ENCODE measurements at regions not wholly inside any gene's neighbourhood (a gene's known extent, or its start where the extent isn't known, plus 50 kb on each side); places are given as distances from the start of the nearest gene placed in this dataset.

DNA sequence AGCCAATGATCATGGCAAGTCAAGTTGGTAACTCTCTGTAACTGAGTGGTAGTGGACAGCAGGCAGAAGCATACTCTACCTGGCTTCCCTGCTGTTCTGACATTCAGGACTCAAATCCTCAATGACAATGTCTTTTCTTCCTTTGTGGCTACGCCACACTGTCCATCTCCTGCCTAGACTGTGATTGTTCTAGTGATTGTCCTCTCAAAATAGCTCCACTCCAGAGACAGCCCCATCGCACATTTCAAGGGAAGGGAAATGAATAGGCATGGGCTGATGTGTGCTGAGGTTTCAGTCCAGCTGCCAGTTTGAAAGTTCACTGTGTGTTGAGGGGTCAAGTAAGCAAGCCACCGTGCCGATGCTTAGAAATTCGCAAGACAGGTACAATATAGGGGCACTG is 227.0 kb upstream of the WWC1 start:
- H3K4me1 ChIP-seq (ENCODE audit: insufficient read depth): peaks cover 16% of the 10 kb centered on the region

DNA sequence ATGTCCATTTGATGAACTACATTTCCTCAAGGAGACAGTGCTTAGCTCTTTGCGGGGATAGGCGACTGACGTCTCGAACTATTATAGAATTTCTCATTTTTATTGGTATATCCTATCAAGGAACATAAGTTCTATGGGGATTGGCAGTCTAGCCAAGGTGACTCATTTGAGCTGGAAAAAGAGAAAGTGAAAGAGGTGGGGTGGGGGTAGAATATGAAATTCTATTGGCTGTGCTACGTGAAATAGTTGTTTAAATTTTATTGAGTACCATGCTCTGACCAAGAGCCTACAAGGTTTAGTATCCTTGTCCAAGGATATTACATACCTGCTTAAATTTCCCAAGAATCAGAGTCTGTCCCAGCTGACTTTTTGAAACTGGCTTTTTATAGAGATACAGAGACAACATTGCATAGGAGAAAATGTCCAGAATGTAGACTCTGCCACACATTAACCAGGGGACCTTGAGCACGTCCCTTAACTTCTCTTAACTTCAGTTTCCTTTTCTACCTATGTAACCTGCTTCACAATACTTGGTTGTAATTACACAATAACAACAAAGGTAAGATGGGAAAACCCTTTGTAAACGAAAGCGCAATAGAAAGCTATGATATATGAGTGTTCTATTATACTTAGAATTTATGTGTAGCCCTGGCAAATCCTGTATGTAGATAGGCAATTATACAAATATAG is 226.4 kb upstream of the WWC1 start:
- H3K4me3 ChIP-seq: no peak overlapping the region
- 88 to 91% methylated on average over 8 of the region's 8 CpGs for WGBS, 2 experiments (ENCODE audit: low coverage in 1 of 2, low lambda C conversion rate in 2 of 2, missing lambda C conversion rate in 2 of 2)
- no peak overlapping the region for H3K9ac ChIP-seq
- no peaks in the 10 kb centered on the region for H3K9me3 ChIP-seq (ENCODE audit: low read depth)
- H3K79me2 ChIP-seq (ENCODE audit: insufficient read depth): no peaks in the 10 kb centered on the region
- H3K9me2 ChIP-seq (ENCODE audit: insufficient read depth): no peaks in the 10 kb centered on the region
- peaks cover 14% of the 10 kb centered on the region; the same call in 1 of the 2 replicates for H3F3A ChIP-seq (ENCODE audit: insufficient read depth)
- H2AFZ ChIP-seq: no peak overlapping the region
- H3K4me1 ChIP-seq (ENCODE audit: insufficient read depth): peaks cover 16% of the 10 kb centered on the region
- H3K27me3 ChIP-seq (replicated peaks; ENCODE audit: insufficient read depth): no peaks in the 10 kb centered on the region
- H3K4me2 ChIP-seq (ENCODE audit: unreplicated experiment): no peak overlapping the region
- no peak overlapping the region for H3K27ac ChIP-seq
- no peaks in the 10 kb centered on the region for H4K20me1 ChIP-seq (ENCODE audit: insufficient read depth)
- peaks cover 19% of the 10 kb centered on the region for H3K36me3 ChIP-seq (ENCODE audit: low read depth)
- DNase-seq: peak; percentile 21
- in situ Hi-C loops (cut with MboI): no loop called here
- TF ChIP-seq EZH2phosphoT487 (IDR thresholded peaks at IDR 0.05; ENCODE audit: insufficient read depth, low read depth) (no peak), EZH2 (IDR thresholded peaks at IDR 0.05; ENCODE audit: insufficient read depth, poor library complexity, severe bottlenecking) (no peak)

More for the DNA sequence above, 227.0 kb upstream of the WWC1 start:
- Histone ChIP-seq H4K20me1 (ENCODE audit: insufficient read depth) (no peaks in the 10 kb centered on the region), H3K36me3 (ENCODE audit: low read depth) (peaks cover 17% of the 10 kb centered on the region), H2AFZ (no peak overlapping the region), H3K4me2 (ENCODE audit: unreplicated experiment) (no peak overlapping the region), H3K9ac (no peak overlapping the region), H3K9me3 (ENCODE audit: low read depth) (no peaks in the 10 kb centered on the region), H3F3A (ENCODE audit: insufficient read depth) (peaks cover 14% of the 10 kb centered on the region; the same call in 1 of the 2 replicates), H3K4me3 (no peak overlapping the region), H3K79me2 (ENCODE audit: insufficient read depth) (no peaks in the 10 kb centered on the region), H3K27me3 (replicated peaks; ENCODE audit: insufficient read depth) (no peaks in the 10 kb centered on the region), H3K9me2 (ENCODE audit: insufficient read depth) (no peaks in the 10 kb centered on the region), H3K27ac (no peak overlapping the region)
- in situ Hi-C loops (cut with MboI): no loop called here
- no peak for TF ChIP-seq EZH2phosphoT487 (IDR thresholded peaks at IDR 0.05; ENCODE audit: insufficient read depth, low read depth)
- TF ChIP-seq EZH2 (IDR thresholded peaks at IDR 0.05; ENCODE audit: insufficient read depth, poor library complexity, severe bottlenecking): no peak
- 82 to 87% methylated on average over 5 of the region's 5 CpGs for WGBS, 2 experiments (ENCODE audit: low coverage in 1 of 2, low lambda C conversion rate in 2 of 2, missing lambda C conversion rate in 2 of 2)
- DNase-seq: no peak

DNA sequence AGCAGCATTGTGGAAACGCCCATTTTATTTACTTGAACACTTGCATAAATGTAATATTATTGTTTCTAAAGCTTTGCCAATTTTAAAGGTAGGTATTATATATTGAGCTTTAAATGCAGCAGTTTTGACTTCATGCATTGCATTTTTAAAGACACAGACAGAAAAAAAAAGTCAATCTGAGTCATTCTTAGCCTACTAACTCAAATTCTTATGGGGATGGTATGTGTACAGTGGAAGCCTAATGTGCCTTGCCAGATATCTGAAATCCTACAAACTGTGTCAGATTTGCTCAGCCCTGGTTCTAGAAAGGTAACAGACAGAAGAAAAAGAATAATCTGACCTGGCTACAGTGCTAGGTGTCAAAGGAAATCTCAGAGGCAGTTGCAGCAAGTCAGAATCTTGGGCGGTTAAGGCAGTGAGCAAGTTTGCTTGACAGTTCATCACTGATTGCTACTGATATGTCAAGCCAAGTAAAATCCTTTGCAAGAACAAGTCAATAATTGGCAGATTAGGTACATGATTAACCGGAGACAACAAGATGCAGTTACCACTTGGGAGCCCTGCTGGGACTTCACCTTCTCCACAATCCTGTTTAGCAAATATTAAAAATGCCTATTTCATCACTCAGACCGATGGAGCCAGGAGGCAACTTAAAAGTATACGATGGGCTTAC is 224.8 kb upstream of the WWC1 start:
- Histone ChIP-seq H3K9me2 (ENCODE audit: insufficient read depth) (no peaks in the 10 kb centered on the region), H3K4me1 (ENCODE audit: insufficient read depth) (peaks cover 24% of the 10 kb centered on the region), H3K4me3 (no peak overlapping the region), H3K9ac (no peak overlapping the region), H3K36me3 (ENCODE audit: low read depth) (peaks cover 17% of the 10 kb centered on the region), H2AFZ (no peak overlapping the region), H3K27me3 (replicated peaks; ENCODE audit: insufficient read depth) (no peaks in the 10 kb centered on the region), H3K79me2 (ENCODE audit: insufficient read depth) (no peaks in the 10 kb centered on the region), H3K4me2 (ENCODE audit: unreplicated experiment) (peak overlapping the region; percentile 24), H3K9me3 (ENCODE audit: low read depth) (no peaks in the 10 kb centered on the region), H3F3A (ENCODE audit: insufficient read depth) (peaks cover 14% of the 10 kb centered on the region; the same call in 1 of the 2 replicates), H4K20me1 (ENCODE audit: insufficient read depth) (no peaks in the 10 kb centered on the region), H3K27ac (peak overlapping the region; percentile 32)
- 67 to 70% methylated on average over 5 of the region's 5 CpGs for WGBS, 2 experiments (ENCODE audit: low coverage in 1 of 2, low lambda C conversion rate in 2 of 2, missing lambda C conversion rate in 2 of 2)
- in situ Hi-C loops (cut with MboI): no loop called here
- TF ChIP-seq EZH2 (IDR thresholded peaks at IDR 0.05; ENCODE audit: insufficient read depth, poor library complexity, severe bottlenecking) (no peak), EZH2phosphoT487 (IDR thresholded peaks at IDR 0.05; ENCODE audit: insufficient read depth, low read depth) (no peak)
- peak; percentile 68 for DNase-seq

DNA sequence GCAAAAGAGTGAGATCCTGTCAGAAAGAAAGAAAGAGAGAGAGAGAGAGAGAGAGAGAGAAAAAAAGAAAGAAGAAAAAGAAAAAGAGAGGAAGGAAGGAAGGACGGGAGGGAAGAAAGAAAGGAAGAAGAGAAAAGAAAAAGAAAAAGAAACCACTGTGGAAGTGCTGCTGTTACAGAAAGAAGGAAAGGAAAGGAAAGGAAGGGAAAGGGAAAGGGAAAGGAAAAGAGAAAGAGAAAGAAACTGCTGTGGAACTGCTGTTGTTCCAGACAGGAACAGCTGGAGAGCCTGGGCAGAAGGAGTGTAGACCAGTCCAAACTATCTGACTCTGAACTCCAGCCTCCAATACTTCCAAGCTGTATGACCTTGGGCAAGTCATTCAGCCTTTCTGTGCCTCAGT is 220.7 kb upstream of the WWC1 start:
- Histone ChIP-seq H3K9me3 (ENCODE audit: low read depth) (no peaks in the 10 kb centered on the region), H3K36me3 (ENCODE audit: low read depth) (0 out of 2 replicates have a peak, but pooled peaks cover 3% of the 10 kb centered on the region), H2AFZ (no peak overlapping the region), H4K20me1 (ENCODE audit: insufficient read depth) (no peaks in the 10 kb centered on the region), H3K27me3 (replicated peaks; ENCODE audit: insufficient read depth) (no peaks in the 10 kb centered on the region), H3K9me2 (ENCODE audit: insufficient read depth) (no peaks in the 10 kb centered on the region), H3F3A (ENCODE audit: insufficient read depth) (peaks cover 19% of the 10 kb centered on the region; the same call in 1 of the 2 replicates), H3K4me2 (ENCODE audit: unreplicated experiment) (no peak overlapping the region), H3K79me2 (ENCODE audit: insufficient read depth) (no peaks in the 10 kb centered on the region), H3K9ac (no peak overlapping the region), H3K27ac (peak overlapping the region; percentile 3; the same call in 1 of the 2 replicates), H3K4me1 (ENCODE audit: insufficient read depth) (peaks cover 46% of the 10 kb centered on the region), H3K4me3 (no peak overlapping the region)
- in situ Hi-C loops (cut with MboI): no loop called here
- no peak for DNase-seq
- WGBS, 2 experiments (ENCODE audit: low coverage in 1 of 2, low lambda C conversion rate in 2 of 2, missing lambda C conversion rate in 2 of 2): 48 to 80% methylated on average over 1 of the region's 1 CpG
- TF ChIP-seq EZH2phosphoT487 (IDR thresholded peaks at IDR 0.05; ENCODE audit: insufficient read depth, low read depth) (no peak), EZH2 (IDR thresholded peaks at IDR 0.05; ENCODE audit: insufficient read depth, poor library complexity, severe bottlenecking) (no peak)
